Urinary bladder (tissue), 3 donors: ENCODE measurements at regions not wholly inside any gene's neighbourhood (a gene's known extent, or its start where the extent isn't known, plus 50 kb on each side); places are given as distances from the start of the nearest gene placed in this dataset.
A peak's percentile ranks its signal among the peaks of the same experiment; 100 is the strongest.

Experiments
- DNase-seq: peaks from one replicate; pipeline ENCODE4 v3.0.0-alpha.2; 2015; ENCODE audit errors: extremely low spot score
- H3K27ac ChIP-seq: one replicate; pipeline ENCODE4 v1.5.1; 2013; ENCODE audit warnings: low read depth, mild to moderate bottlenecking, moderate library complexity
- H3K36me3 ChIP-seq: one replicate; pipeline ENCODE4 v1.6.1; 2013; ENCODE audit warnings: mild to moderate bottlenecking, moderate library complexity; ENCODE audit not compliant: insufficient read depth
- H3K4me1 ChIP-seq: one replicate; pipeline ENCODE4 v1.6.1; 2013; ENCODE audit warnings: mild to moderate bottlenecking, moderate library complexity; ENCODE audit not compliant: insufficient read depth
- H3K4me3 ChIP-seq: one replicate; pipeline ENCODE4 v1.5.1; 2013; ENCODE audit warnings: low read depth, low read length
- WGBS: extraction: QIAGEN DNeasy Blood & Tissue Kit; methylation state at CpG from one replicate; pipeline ENCODE4 v1.1.7; 2013; 5-methylcytosine and 5-hydroxymethylcytosine counted together
- donor health status: healthy with polysubstance abuse.
- donor health status: healthy.

GRCh38 chr10:8581521-8582225, 527.2 kb downstream of the GATA3 start:
- 68% methylated on average over 11 of the region's 11 CpGs for WGBS
- no peak for DNase-seq

GRCh38 chr10:8583096-8583495, 528.6 kb downstream of the GATA3 start:
- DNase-seq, result no peak
- H3K4me1 ChIP-seq, result no peaks in the 10 kb centered on the region
- peaks cover under 1% of the 10 kb centered on the region for H3K36me3 ChIP-seq
- WGBS, result 96% methylated on average over 2 of the region's 2 CpGs
- no peak overlapping the region for H3K4me3 ChIP-seq
- no peak overlapping the region for H3K27ac ChIP-seq

More at GRCh38 chr10:8581521-8582225, 527.2 kb downstream of the GATA3 start:
- Histone ChIP-seq H3K36me3 (no peaks in the 10 kb centered on the region), H3K4me1 (no peaks in the 10 kb centered on the region), H3K4me3 (no peak overlapping the region), H3K27ac (no peak overlapping the region)

GRCh38 chr10:8584666-8585065, 530.2 kb downstream of the GATA3 start:
- DNase-seq, result no peak
- H3K4me3 ChIP-seq, result no peak overlapping the region
- peaks cover 1% of the 10 kb centered on the region for H3K36me3 ChIP-seq
- H3K4me1 ChIP-seq, result no peaks in the 10 kb centered on the region
- WGBS, result 62% methylated on average over 2 of the region's 2 CpGs
- H3K27ac ChIP-seq, result no peak overlapping the region

GRCh38 chr10:8586504-8586903, 532.0 kb downstream of the GATA3 start:
- Histone ChIP-seq H3K4me3 (no peak overlapping the region), H3K27ac (no peak overlapping the region), H3K36me3 (peaks cover 1% of the 10 kb centered on the region), H3K4me1 (no peaks in the 10 kb centered on the region)
- DNase-seq, result no peak
- WGBS, result 71% methylated on average over 3 of the region's 3 CpGs

- Histone ChIP-seq H3K36me3 (peaks cover 1% of the 10 kb centered on the region), H3K4me3 (no peak overlapping the region), H3K4me1 (no peaks in the 10 kb centered on the region), H3K27ac (no peak overlapping the region)
- WGBS, result 67% methylated on average over 3 of the region's 3 CpGs
- no peak for DNase-seq
These were observed 533.6 kb downstream of the GATA3 start for GRCh38 chr10:8588135-8588534.

- no peak overlapping the region for H3K4me3 ChIP-seq
- no peak for DNase-seq
These were observed 536.0 kb downstream of the GATA3 start for GRCh38 chr10:8590518-8590917.

GRCh38 chr10:8591640-8592039, 537.2 kb downstream of the GATA3 start:
- 78% methylated on average over 7 of the region's 7 CpGs for WGBS
- Histone ChIP-seq H3K36me3 (peaks cover 1% of the 10 kb centered on the region), H3K4me3 (no peak overlapping the region), H3K27ac (no peak overlapping the region), H3K4me1 (no peaks in the 10 kb centered on the region)
- no peak for DNase-seq

More at GRCh38 chr10:8590518-8590917, 536.0 kb downstream of the GATA3 start:
- Histone ChIP-seq H3K27ac (no peak overlapping the region), H3K4me1 (no peaks in the 10 kb centered on the region), H3K36me3 (peaks cover 1% of the 10 kb centered on the region)

- DNase-seq, result peak; percentile 72
- H3K36me3 ChIP-seq, result no peaks in the 10 kb centered on the region
- H3K4me3 ChIP-seq, result no peak overlapping the region
- no peaks in the 10 kb centered on the region for H3K4me1 ChIP-seq
- no peak overlapping the region for H3K27ac ChIP-seq
- WGBS, result 82% methylated on average over 8 of the region's 8 CpGs
These were observed 539.7 kb downstream of the GATA3 start for GRCh38 chr10:8594176-8594575.

GRCh38 chr10:8594711-8595110, 540.2 kb downstream of the GATA3 start:
- no peak for DNase-seq
- WGBS, result 86% methylated on average over 5 of the region's 5 CpGs

GRCh38 chr10:8595140-8595539, 540.7 kb downstream of the GATA3 start:
- no peaks in the 10 kb centered on the region for H3K4me1 ChIP-seq
- WGBS, result 62% methylated on average over 3 of the region's 3 CpGs
- DNase-seq, result no peak
- no peaks in the 10 kb centered on the region for H3K36me3 ChIP-seq
- H3K4me3 ChIP-seq, result no peak overlapping the region
- H3K27ac ChIP-seq, result no peak overlapping the region

More at GRCh38 chr10:8594711-8595110, 540.2 kb downstream of the GATA3 start:
- H3K27ac ChIP-seq, result no peak overlapping the region
- H3K4me1 ChIP-seq, result no peaks in the 10 kb centered on the region
- no peaks in the 10 kb centered on the region for H3K36me3 ChIP-seq
- no peak overlapping the region for H3K4me3 ChIP-seq

GRCh38 chr10:8596929-8597472, 542.5 kb downstream of the GATA3 start:
- no peak for DNase-seq
- Histone ChIP-seq H3K36me3 (no peaks in the 10 kb centered on the region), H3K27ac (no peak overlapping the region), H3K4me1 (no peaks in the 10 kb centered on the region), H3K4me3 (no peak overlapping the region)
- WGBS, result 76% methylated on average over 5 of the region's 5 CpGs

GRCh38 chr10:8600192-8600591, 545.7 kb downstream of the GATA3 start:
- Histone ChIP-seq H3K4me1 (no peaks in the 10 kb centered on the region), H3K36me3 (no peaks in the 10 kb centered on the region), H3K4me3 (no peak overlapping the region), H3K27ac (no peak overlapping the region)
- WGBS, result 81% methylated on average over 3 of the region's 3 CpGs
- no peak for DNase-seq

- no peak for DNase-seq
- H3K27ac ChIP-seq, result no peak overlapping the region
- no peak overlapping the region for H3K4me3 ChIP-seq
- 89% methylated on average over 1 of the region's 1 CpG for WGBS
- no peaks in the 10 kb centered on the region for H3K36me3 ChIP-seq
- no peaks in the 10 kb centered on the region for H3K4me1 ChIP-seq
These were observed 548.3 kb downstream of the GATA3 start for GRCh38 chr10:8602821-8603220.

- DNase-seq, result no peak
- Histone ChIP-seq H3K4me3 (no peak overlapping the region), H3K27ac (no peak overlapping the region), H3K4me1 (no peaks in the 10 kb centered on the region), H3K36me3 (no peaks in the 10 kb centered on the region)
- WGBS, result 24% methylated on average over 6 of the region's 6 CpGs
These were observed 559.6 kb downstream of the GATA3 start for GRCh38 chr10:8614054-8614565.
